ENCODE measurements at regions not wholly inside any gene's neighbourhood (a gene's known extent, or its start where the extent isn't known, plus 50 kb on each side); places are given as distances from the start of the nearest gene placed in this dataset.

DNA sequence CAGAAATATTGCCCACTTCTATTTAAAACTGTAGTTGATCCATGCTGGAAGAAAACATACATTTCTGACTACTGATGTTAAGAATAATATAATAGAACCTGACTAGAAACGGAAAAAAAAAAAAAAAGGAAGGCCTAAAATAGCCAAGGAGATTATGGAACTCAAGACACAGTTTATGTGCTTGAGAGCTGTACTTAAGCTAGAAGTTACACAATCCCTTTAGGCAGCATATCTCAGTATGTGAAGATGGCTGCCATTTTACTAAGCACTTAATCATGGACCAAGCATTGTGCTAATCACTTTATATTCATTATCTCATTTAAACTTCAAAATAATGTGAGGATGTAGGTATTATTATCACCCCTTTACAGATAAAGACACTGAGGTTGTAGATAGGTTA lies 73.0 kb upstream of the NR4A3 start:
- no peaks in the 10 kb centered on the region for H3K27me3 ChIP-seq (ENCODE audit: insufficient read depth, low read length, poor library complexity, severe bottlenecking)
- H3K4me3 ChIP-seq (ENCODE audit: low read length, poor library complexity, severe bottlenecking), result no peak overlapping the region
- no peaks in the 10 kb centered on the region for H3K9me2 ChIP-seq (replicated peaks; ENCODE audit: low read depth, low read length)
- H3K79me2 ChIP-seq (ENCODE audit: insufficient read depth, low read length), result no peaks in the 10 kb centered on the region
- TF ChIP-seq, protein P1, sequence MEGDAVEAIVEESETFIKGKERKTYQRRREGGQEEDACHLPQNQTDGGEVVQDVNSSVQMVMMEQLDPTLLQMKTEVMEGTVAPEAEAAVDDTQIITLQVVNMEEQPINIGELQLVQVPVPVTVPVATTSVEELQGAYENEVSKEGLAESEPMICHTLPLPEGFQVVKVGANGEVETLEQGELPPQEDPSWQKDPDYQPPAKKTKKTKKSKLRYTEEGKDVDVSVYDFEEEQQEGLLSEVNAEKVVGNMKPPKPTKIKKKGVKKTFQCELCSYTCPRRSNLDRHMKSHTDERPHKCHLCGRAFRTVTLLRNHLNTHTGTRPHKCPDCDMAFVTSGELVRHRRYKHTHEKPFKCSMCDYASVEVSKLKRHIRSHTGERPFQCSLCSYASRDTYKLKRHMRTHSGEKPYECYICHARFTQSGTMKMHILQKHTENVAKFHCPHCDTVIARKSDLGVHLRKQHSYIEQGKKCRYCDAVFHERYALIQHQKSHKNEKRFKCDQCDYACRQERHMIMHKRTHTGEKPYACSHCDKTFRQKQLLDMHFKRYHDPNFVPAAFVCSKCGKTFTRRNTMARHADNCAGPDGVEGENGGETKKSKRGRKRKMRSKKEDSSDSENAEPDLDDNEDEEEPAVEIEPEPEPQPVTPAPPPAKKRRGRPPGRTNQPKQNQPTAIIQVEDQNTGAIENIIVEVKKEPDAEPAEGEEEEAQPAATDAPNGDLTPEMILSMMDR (conservative IDR thresholded peaks at IDR 0.05; ENCODE audit: low read length), result no peak
- TF ChIP-seq EZH2phosphoT487 (IDR thresholded peaks at IDR 0.05; ENCODE audit: borderline replicate concordance), result no peak
- H3F3A ChIP-seq (ENCODE audit: low read depth), result no peaks in the 10 kb centered on the region
- no peak overlapping the region for H3K9ac ChIP-seq (ENCODE audit: low read depth, low read length, poor library complexity, severe bottlenecking)
- H3K9me3 ChIP-seq (ENCODE audit: insufficient read depth, low read depth, low read length), result no peaks in the 10 kb centered on the region
- no peaks in the 10 kb centered on the region for H3K4me1 ChIP-seq (ENCODE audit: insufficient read depth, low read length, poor library complexity, severe bottlenecking)
- no peak overlapping the region for H3K4me2 ChIP-seq (ENCODE audit: low read depth, low read length, poor library complexity, severe bottlenecking)
- no peaks in the 10 kb centered on the region for H4K20me1 ChIP-seq (ENCODE audit: insufficient read depth, low read length, poor library complexity, severe bottlenecking)
- no peaks in the 10 kb centered on the region for H3K36me3 ChIP-seq (ENCODE audit: insufficient read depth, low read length)
- no peak overlapping the region for H2AFZ ChIP-seq (ENCODE audit: low read length)

DNA sequence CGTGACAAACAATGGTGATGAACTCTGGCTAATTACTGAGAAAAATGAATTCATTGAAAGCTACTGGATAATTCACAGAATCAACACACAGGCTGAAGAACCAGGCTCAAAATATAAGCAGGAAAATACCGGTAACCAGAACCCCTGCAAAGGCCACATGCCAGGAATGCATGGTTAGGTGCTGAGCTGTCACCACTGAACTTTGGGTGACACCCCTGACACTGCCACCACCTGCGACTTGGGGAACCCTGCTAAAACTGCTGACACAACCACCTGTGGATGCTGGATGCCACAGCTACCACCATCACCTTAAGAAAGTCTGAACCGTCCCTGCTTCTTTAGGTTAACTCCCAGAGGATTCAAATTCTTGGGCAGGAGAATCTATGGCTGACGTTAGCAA lies 72.0 kb upstream of the NR4A3 start:
- no peaks in the 10 kb centered on the region for H3K79me2 ChIP-seq (ENCODE audit: insufficient read depth, low read length)
- no peaks in the 10 kb centered on the region for H3K27me3 ChIP-seq (ENCODE audit: insufficient read depth, low read length, poor library complexity, severe bottlenecking)
- H3K4me3 ChIP-seq (ENCODE audit: low read length, poor library complexity, severe bottlenecking), result no peak overlapping the region
- no peaks in the 10 kb centered on the region for H3K36me3 ChIP-seq (ENCODE audit: insufficient read depth, low read length)
- no peaks in the 10 kb centered on the region for H4K20me1 ChIP-seq (ENCODE audit: insufficient read depth, low read length, poor library complexity, severe bottlenecking)
- H3K9me3 ChIP-seq (ENCODE audit: insufficient read depth, low read depth, low read length), result no peaks in the 10 kb centered on the region
- TF ChIP-seq, protein P1 (conservative IDR thresholded peaks at IDR 0.05; ENCODE audit: low read length), result no peak
- no peak for TF ChIP-seq EZH2phosphoT487 (IDR thresholded peaks at IDR 0.05; ENCODE audit: borderline replicate concordance)
- no peak overlapping the region for H3K4me2 ChIP-seq (ENCODE audit: low read depth, low read length, poor library complexity, severe bottlenecking)
- no peaks in the 10 kb centered on the region for H3K9me2 ChIP-seq (replicated peaks; ENCODE audit: low read depth, low read length)
- no peak overlapping the region for H3K9ac ChIP-seq (ENCODE audit: low read depth, low read length, poor library complexity, severe bottlenecking)
- no peaks in the 10 kb centered on the region for H3K4me1 ChIP-seq (ENCODE audit: insufficient read depth, low read length, poor library complexity, severe bottlenecking)
- no peak overlapping the region for H2AFZ ChIP-seq (ENCODE audit: low read length)
- no peaks in the 10 kb centered on the region for H3F3A ChIP-seq (ENCODE audit: low read depth)

DNA sequence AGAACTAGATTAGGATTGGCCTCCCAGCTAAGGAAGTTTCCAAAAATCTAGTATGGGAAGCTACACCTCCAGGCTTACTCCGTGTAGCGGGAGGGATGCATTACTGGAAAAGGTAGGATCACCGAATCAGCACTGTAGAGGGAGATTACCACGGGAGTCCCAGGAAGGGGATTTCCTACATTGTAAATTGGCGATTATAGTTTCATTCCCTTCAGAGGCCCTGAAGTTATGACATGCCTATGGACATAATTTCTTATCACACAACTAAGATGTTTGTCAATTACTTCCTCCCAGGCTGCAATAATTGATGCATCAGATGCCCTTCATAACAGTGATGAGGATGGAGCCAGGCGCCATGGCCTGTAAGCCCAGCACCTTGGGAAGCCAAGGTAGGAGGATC lies 71.2 kb upstream of the NR4A3 start:
- Histone ChIP-seq H3K27me3 (ENCODE audit: insufficient read depth, low read length, poor library complexity, severe bottlenecking) (no peaks in the 10 kb centered on the region), H4K20me1 (ENCODE audit: insufficient read depth, low read length, poor library complexity, severe bottlenecking) (no peaks in the 10 kb centered on the region), H3K36me3 (ENCODE audit: insufficient read depth, low read length) (no peaks in the 10 kb centered on the region), H3K4me3 (ENCODE audit: low read length, poor library complexity, severe bottlenecking) (no peak overlapping the region), H3K9me3 (ENCODE audit: insufficient read depth, low read depth, low read length) (no peaks in the 10 kb centered on the region), H3K4me1 (ENCODE audit: insufficient read depth, low read length, poor library complexity, severe bottlenecking) (no peaks in the 10 kb centered on the region), H3K9me2 (replicated peaks; ENCODE audit: low read depth, low read length) (no peaks in the 10 kb centered on the region), H2AFZ (ENCODE audit: low read length) (no peak overlapping the region), H3K9ac (ENCODE audit: low read depth, low read length, poor library complexity, severe bottlenecking) (no peak overlapping the region), H3K79me2 (ENCODE audit: insufficient read depth, low read length) (no peaks in the 10 kb centered on the region), H3F3A (ENCODE audit: low read depth) (no peaks in the 10 kb centered on the region), H3K4me2 (ENCODE audit: low read depth, low read length, poor library complexity, severe bottlenecking) (no peak overlapping the region)
- TF ChIP-seq, protein P1 (conservative IDR thresholded peaks at IDR 0.05; ENCODE audit: low read length), result no peak
- TF ChIP-seq EZH2phosphoT487 (IDR thresholded peaks at IDR 0.05; ENCODE audit: borderline replicate concordance), result no peak
